Fibroblast of pulmonary artery (primary cell): ENCODE measurements at regions not wholly inside any gene's neighbourhood (a gene's known extent, or its start where the extent isn't known, plus 50 kb on each side); places are given as distances from the start of the nearest gene placed in this dataset.
"Not testable (repeated sequence)": the region's sequence is repeated elsewhere in the genome, so short reads cannot be mapped to it uniquely, and the experiment has no call there.

Experiments
- DNase-seq: peaks from one replicate; pipeline ENCODE4 v3.0.0-alpha.2; 2010; ENCODE audit warnings: low read depth
- H3K4me3 ChIP-seq: replicated peaks from 2 replicates; pipeline ENCODE4 v1.5.1; 2011; ENCODE audit warnings: low read depth, mild to moderate bottlenecking, control low read depth, low read length, moderate library complexity
- TF ChIP-seq, protein P1 (sequence below): IDR thresholded peaks from 2 replicates; pipeline ENCODE4 v1.5.1; 2011; ENCODE audit warnings: mild to moderate bottlenecking, control low read depth, low read length, inconsistent platforms; ENCODE audit errors: missing control alignments

DNA sequence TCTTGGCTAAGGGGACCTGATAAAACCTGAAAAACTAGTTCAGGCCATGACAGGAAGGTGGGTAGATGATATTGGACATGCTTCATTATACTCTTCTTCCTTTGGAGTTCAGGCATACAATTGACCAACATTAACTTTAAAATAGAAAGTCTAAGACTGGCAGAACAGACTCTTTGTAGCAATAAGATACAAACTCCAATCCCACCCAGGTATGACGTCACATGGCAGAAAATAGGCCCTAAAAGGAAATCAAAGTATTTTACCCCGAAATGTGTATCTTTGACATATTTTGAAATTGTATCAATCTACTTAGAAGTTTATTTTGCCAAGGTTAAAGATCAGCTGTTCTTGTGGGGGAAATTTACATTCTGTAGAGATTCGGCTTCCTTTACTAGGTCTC, 198.1 kb upstream of the LRIG3 start:
- TF ChIP-seq, protein P1, sequence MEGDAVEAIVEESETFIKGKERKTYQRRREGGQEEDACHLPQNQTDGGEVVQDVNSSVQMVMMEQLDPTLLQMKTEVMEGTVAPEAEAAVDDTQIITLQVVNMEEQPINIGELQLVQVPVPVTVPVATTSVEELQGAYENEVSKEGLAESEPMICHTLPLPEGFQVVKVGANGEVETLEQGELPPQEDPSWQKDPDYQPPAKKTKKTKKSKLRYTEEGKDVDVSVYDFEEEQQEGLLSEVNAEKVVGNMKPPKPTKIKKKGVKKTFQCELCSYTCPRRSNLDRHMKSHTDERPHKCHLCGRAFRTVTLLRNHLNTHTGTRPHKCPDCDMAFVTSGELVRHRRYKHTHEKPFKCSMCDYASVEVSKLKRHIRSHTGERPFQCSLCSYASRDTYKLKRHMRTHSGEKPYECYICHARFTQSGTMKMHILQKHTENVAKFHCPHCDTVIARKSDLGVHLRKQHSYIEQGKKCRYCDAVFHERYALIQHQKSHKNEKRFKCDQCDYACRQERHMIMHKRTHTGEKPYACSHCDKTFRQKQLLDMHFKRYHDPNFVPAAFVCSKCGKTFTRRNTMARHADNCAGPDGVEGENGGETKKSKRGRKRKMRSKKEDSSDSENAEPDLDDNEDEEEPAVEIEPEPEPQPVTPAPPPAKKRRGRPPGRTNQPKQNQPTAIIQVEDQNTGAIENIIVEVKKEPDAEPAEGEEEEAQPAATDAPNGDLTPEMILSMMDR, result no peak
- no peak overlapping the region for H3K4me3 ChIP-seq
- DNase-seq, result no peak

DNA sequence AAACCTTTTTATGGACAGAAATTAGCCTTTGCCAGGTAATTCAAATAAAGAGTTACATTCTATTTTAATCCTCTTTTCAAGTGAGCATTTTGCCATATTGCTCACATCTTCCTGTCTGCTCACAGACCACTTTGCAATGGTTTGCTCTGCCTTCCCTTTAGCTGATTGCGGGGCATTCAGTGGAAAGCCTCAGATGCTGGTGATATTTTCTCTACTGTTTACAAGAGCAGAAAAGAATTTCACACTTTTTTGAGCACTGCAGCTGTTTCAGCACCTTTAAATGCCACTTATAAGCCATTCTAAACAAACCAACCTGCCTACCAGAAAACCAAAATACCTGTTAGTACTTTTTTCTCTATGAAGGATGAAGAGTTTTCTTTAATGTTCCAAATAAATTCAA, 195.7 kb upstream of the LRIG3 start:
- no peak overlapping the region for H3K4me3 ChIP-seq
- TF ChIP-seq, protein P1, result no peak
- no peak for DNase-seq

GRCh38 chr12:59115526-59115925, 195.2 kb upstream of the LRIG3 start:
- DNase-seq, result no peak
- no peak overlapping the region for H3K4me3 ChIP-seq
- TF ChIP-seq, protein P1, result no peak

DNA sequence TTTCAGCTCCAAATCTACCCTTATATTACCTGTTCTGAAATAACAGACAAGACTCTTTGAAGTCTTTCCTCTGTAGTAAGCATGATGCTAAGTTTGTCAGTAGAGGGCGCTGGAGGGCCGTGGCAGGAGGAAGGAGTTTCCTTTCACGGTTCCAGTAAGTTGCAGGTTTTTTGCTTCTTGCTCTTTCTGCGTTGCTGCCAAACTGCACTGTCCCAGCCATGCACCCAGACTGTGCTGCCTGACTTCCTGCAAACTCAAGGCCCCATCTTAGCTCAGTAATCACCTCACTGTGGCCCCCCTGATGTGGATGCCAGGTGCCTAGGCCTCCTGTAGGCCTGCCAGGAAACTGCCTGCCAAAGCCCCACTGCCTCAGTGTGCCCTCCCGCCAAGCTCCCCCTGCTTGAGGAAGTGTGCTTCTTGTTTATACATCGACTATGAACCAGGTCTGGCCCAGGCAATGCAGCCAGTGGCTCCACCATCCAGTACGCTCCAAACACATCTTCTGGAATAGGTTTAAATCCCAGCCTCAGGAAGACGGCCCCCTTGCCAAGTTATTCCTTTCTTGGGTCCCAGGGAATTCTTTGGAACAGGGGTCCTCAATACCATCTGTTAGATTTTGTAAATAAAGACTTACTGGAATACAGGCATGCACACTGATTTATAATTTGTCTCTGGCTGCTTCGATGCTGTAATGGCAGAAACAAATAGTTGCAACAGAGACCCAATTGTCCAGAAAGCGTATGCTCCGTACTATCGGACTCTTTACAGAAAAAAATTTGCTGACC, 193.7 kb upstream of the LRIG3 start:
- DNase-seq, result peak; percentile 88
- H3K4me3 ChIP-seq, result no peak overlapping the region
- TF ChIP-seq, protein P1, result peak; percentile 94

GRCh38 chr12:59111851-59112250, 191.5 kb upstream of the LRIG3 start:
- no peak for DNase-seq
- TF ChIP-seq, protein P1, result no peak
- no peak overlapping the region for H3K4me3 ChIP-seq

- DNase-seq, H3K4me3 ChIP-seq: not testable (repeated sequence)
These were observed 188.2 kb upstream of the LRIG3 start for GRCh38 chr12:59108516-59108915.

- H3K4me3 ChIP-seq, result no peak overlapping the region
- no peak for DNase-seq
- TF ChIP-seq, protein P1, result no peak
These were observed 180.3 kb upstream of the LRIG3 start for GRCh38 chr12:59100585-59100984.
